GM12891 (cell line): ENCODE measurements at regions not wholly inside any gene's neighbourhood (a gene's known extent, or its start where the extent isn't known, plus 50 kb on each side); places are given as distances from the start of the nearest gene placed in this dataset.

ENCODE experiments used
- DNase-seq: peaks from one replicate; pipeline ENCODE4 v3.0.0; 2011; ENCODE audit warnings: low spot score; ENCODE audit not compliant: insufficient read length
- FAIRE-seq: peaks from 2 replicates; lab custom pipeline; 2011; peaks lifted over from hg19 to GRCh38; lab: Jason Lieb, UNC
- PAX5 ChIP-seq: IDR thresholded peaks from 2 replicates; pipeline ENCODE4 v1.6.1; 2011; ENCODE audit warnings: low read length, moderate library complexity, mild to moderate bottlenecking; ENCODE audit not compliant: insufficient read depth, severe bottlenecking
- POLR2A ChIP-seq: IDR thresholded peaks from 2 replicates; pipeline ENCODE4 v1.6.1; 2011; ENCODE audit warnings: low read depth, low read length, control low read depth
- POLR2AphosphoS5 ChIP-seq: IDR thresholded peaks from 2 replicates; pipeline ENCODE4 v1.6.1; 2011; ENCODE audit warnings: low read depth, low read length, control low read depth
- POU2F2 ChIP-seq: IDR thresholded peaks from 2 replicates; pipeline ENCODE4 v1.6.1; 2011; ENCODE audit warnings: low read depth, mild to moderate bottlenecking, control low read depth, low read length, moderate library complexity
- SPI1 ChIP-seq: IDR thresholded peaks from 2 replicates; pipeline ENCODE4 v1.6.1; 2011; ENCODE audit warnings: low read depth, low read length, control low read depth
- TAF1 ChIP-seq: IDR thresholded peaks from 2 replicates; pipeline ENCODE4 v1.6.1; 2011; ENCODE audit warnings: low read depth, low read length, control low read depth

DNA sequence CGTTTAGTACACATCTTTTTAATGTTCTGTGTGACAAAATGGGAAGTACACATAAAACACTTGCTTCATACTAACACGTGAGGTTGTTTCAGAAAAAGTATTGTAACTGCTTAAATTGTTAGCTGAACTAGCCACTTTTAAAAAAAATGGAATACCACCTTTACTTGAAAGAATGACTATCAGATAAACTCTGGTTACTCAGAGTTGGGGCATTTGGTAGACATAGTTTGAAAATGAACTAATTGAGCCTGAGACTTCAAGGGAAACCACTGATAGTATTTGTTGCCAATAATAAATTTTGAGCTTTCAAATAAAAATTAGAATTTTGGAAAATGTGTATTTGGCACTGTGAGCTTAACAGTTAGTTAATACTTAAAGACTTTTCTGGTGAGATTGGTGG is 103.0 kb upstream of the FBXO11 start:
- TF ChIP-seq POU2F2 (no peak), TAF1 (no peak), POLR2A (no peak), PAX5 (no peak), POLR2AphosphoS5 (no peak), SPI1 (no peak)
- FAIRE-seq (no peak), DNase-seq (no peak)

DNA sequence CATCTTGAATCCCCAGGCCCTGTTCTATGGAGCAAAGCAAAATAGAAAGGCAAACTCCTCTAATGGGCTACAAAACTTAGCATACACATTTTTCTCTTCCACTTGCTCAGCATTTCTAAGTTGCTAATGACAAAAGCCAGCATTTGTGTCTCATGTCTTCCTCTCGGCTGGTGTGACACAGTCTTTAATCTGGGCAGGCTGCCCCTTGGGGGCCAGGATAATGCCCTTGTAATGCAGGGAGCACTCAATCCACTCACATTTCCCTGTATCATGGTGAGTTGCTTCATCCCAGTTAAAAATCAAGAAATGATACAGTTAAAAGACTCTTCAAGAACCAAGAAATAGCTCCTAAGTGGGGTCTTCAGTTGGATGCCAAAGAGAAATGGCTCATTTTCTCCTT is 109.1 kb upstream of the FBXO11 start:
- DNase-seq (no peak), FAIRE-seq (no peak)
- no peak for TF ChIP-seq PAX5
- TF ChIP-seq POU2F2 = no peak
- no peak for TF ChIP-seq SPI1
- TF ChIP-seq TAF1 = no peak
- TF ChIP-seq POLR2A = no peak
- no peak for TF ChIP-seq POLR2AphosphoS5

DNA sequence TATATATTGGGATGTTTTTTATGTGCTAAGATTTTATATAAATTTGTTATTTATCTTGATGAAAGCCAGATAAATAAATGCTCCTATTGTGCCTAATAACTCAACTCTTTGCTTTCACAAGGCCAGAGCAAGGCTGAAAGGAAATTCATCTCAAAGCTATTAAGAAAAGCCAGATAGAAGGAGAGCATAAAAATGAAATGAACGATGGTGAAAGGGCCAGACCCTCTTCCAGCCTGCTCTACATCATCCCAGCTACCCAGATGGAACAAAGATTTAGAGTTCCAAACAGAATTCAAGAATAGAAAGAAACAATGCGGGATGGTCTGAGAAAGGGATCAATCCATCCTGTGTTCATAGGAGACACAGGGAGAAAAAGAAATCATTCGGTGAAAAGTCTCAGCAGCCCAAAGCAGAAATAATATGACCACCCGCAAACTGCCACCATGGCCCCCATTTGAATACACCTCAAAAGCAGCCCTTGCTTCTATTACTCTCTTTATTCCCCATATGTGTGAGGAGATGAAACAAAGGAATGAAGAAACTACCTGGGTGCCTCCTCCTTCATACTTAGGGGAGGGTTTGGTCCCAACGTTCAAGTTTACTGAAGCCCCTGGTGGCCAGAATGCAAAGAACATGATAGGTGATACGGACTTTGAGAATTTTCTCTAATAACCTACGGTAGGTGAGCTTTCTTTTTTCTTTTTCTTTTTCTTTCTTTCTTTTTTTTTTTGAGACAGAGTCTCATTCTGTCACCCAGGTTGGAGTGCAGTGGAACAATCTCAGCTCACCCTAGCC is 110.1 kb upstream of the FBXO11 start:
- FAIRE-seq (no peak), DNase-seq (no peak)

DNA sequence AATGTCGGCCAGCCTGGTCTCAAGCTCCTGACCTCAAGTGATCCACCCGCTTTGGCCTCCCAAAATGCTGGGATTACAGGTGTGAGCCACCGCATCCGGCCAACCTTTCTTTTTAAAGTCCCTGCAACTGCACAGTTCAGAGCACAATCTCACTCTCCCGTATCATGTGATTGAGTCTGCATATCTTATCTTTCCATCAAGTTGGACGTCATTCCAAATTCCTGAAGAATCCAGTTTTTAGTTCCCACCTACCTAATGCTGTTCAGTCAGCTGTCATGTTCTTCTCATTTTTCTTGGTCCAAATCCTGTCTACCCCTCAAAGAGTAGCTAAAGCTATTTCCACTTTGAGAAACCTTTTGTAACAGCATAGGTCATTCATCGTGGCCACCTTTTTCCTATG is 110.8 kb upstream of the FBXO11 start:
- DNase-seq (no peak), FAIRE-seq (no peak)
- TF ChIP-seq POLR2AphosphoS5 = no peak
- no peak for TF ChIP-seq PAX5
- no peak for TF ChIP-seq POLR2A
- no peak for TF ChIP-seq SPI1
- TF ChIP-seq TAF1 = no peak
- TF ChIP-seq POU2F2 = no peak

More for the DNA sequence above, 110.1 kb upstream of the FBXO11 start:
- TF ChIP-seq SPI1 (no peak), POU2F2 (no peak), POLR2A (no peak), PAX5 (no peak), TAF1 (no peak), POLR2AphosphoS5 (no peak)

DNA sequence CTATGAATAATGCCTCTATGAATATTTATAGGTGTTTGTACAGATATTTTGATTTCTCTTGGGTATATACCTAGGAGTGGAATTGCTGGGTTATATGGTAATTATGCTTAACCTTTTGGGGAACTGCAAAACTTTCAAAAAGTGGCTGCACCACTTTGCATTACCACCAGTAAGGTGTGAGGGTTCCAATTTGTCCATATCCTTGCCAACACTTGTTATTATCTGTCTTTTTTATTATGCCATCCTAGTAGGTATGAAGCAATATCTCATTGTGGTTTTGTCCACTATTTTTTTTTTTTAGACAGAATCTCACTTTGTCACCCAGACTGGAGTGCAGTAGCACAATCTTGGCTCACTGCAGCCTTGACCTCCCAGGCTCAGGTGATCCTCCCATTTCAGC is 112.2 kb upstream of the FBXO11 start:
- FAIRE-seq (no peak), DNase-seq (no peak)
- TF ChIP-seq TAF1 = no peak
- no peak for TF ChIP-seq SPI1
- no peak for TF ChIP-seq POU2F2
- TF ChIP-seq PAX5 = no peak
- no peak for TF ChIP-seq POLR2A
- no peak for TF ChIP-seq POLR2AphosphoS5

DNA sequence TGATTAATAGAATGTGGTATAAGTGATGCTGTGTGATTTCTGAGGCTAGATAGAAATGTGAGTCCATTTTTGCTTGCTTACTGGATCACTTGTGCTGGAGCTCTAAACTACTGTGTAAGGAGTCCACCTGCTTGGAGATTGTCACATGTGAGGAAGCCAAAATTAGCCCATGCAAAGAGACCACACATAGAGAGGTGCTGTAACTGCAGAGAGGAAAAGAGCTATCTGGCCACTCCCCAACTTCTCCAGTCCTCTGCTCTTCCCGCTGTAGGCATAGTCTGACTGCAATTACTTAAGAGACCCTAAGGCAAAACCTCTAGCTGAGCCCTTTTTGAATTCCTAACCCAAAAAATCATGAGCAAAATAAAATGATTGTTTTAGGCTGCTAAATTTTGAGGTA is 120.6 kb upstream of the FBXO11 start:
- no peak for TF ChIP-seq POLR2AphosphoS5
- no peak for TF ChIP-seq TAF1
- no peak for TF ChIP-seq POLR2A
- TF ChIP-seq POU2F2 = no peak
- TF ChIP-seq PAX5 = no peak
- TF ChIP-seq SPI1 = no peak
- DNase-seq (no peak), FAIRE-seq (no peak)

DNA sequence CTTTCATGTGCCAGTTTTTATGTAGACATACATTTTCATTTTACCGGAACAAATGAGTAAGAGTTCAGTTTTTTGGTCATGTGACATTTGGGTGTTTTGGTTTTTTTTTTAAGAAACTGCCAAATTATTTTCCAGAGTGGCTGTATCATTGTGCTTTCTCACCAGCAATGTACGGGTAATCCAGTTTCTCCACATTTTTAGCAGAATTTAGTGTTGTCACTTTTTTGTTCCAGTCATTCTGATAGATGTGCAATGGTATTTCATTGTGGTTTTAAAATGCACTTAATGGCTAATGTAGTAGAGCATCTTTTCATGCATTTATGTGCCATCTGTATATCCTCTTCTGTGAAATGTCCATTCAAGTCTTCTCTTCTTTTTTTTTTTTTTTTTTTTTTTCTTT is 126.5 kb upstream of the FBXO11 start:
- DNase-seq (no peak), FAIRE-seq (no peak)
- TF ChIP-seq POLR2A (no peak), TAF1 (no peak), POU2F2 (no peak), PAX5 (no peak), POLR2AphosphoS5 (no peak), SPI1 (no peak)

DNA sequence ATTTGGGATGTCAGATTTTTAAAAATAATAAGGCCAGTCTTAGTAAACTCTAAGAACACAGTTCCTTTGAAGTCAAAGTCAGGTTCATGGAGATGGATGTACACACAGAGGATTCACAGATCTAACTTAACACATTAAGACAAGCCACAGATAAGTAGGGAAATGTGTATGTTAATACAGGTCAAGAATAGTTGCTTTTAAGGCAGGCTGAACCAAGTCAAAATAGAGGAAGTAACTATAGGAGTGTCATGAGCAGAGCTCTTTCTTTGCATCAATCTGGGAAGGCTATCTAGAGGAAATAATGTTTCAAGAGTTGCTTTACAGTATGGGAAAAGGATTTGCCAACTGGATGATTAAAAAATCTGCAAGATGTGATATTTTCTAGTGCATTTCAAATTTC is 128.0 kb upstream of the FBXO11 start:
- FAIRE-seq (no peak), DNase-seq (no peak)
- no peak for TF ChIP-seq POLR2AphosphoS5
- no peak for TF ChIP-seq SPI1
- no peak for TF ChIP-seq TAF1
- TF ChIP-seq POLR2A = no peak
- no peak for TF ChIP-seq PAX5
- no peak for TF ChIP-seq POU2F2

DNA sequence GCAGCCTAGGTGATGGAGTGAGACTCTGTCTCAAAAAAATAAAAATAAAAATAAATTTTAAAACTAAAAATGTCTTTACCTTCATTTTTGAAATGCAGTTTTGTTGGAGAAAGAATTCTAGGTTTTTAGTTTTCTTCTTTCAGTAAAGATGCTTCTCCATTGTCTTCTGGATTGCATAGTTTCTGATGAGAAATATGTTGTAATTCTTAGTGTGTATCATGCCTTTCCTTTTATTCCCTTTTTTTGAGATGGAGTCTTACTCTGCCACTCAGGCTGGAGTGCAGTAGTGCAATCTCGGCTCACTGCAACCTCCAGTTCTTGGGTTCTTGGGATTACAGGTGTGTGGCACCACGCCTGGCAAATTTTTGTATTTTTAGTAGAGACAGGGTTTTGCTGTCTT is 130.0 kb upstream of the FBXO11 start:
- TF ChIP-seq PAX5 (no peak), SPI1 (no peak), TAF1 (no peak), POLR2A (no peak), POLR2AphosphoS5 (no peak)
- DNase-seq = no peak
- no peak for FAIRE-seq
